Activated T-cell treated with anti-CD3 and anti-CD28 coated beads, Interleukin-2, amount 50 U/mL, for 48 hours (primary cell): ENCODE measurements at regions not wholly inside any gene's neighbourhood (a gene's known extent, or its start where the extent isn't known, plus 50 kb on each side); places are given as distances from the start of the nearest gene placed in this dataset.

Experiments used
- DNase-seq, 2 experiments: peaks; one replicate each; pipeline ENCODE4 v3.0.0-alpha.2; 2020

DNA sequence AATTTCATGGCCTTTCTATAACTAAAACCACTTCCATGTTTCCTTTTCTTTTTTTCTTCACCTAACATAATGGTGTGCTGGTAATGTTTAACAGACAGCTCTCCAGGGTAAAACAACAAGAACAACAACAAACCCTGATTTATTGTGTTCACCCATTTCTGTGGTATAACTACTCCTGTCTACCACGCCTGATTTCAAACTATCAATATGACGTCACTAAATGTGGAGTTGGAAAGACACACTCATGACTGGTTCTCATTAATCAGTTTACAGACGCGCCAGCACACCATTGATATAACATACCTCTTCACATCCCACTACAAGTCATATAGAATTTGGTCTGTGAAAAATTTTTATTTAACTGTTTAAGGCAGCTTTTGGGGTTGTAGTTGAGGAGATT, 142.9 kb downstream of the ARRDC3 start:
- no peak for DNase-seq

DNA sequence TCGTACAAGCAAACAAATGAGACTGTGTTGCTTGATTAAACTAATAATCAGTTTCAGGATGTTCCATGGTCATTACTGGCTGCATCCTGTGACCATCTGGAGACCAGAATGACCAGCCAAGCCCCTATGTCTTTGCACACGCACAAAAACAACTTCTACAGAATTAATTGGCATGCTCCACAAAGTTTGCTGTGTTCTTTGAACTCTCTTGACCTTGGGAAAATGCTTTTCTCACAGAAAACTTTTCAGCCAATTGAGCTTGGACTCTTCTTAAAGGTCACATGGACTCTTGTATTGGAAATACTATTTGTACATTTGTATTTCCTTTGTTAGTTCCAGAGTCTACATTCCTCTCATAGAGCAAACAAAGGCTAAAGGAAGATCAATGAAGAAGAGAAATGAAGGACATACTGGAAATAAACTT, 147.8 kb downstream of the ARRDC3 start:
- DNase-seq = no peak

DNA sequence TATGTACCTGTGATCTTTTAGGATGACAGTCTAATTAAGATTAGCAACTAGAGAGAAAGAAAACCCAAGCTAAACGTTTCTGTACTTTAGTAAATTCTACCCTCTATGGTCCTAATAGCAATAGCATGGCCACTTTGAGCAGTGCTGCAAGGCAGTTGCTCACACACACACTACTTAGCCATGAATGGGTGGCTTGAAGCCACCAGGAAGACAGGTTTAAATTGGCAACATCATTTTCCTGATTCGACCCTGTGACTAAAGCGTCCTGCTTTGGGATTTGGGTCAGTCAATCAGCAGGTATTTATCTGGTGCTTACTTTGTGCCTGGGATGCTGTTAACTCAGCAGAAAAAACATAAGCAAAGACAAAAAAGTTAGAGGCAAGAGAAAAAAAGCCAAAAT, 150.6 kb downstream of the ARRDC3 start:
- DNase-seq = no peak

- no peak for DNase-seq
Observed at GRCh38 chr5:91229031-91229727, 153.9 kb downstream of the ARRDC3 start.

GRCh38 chr5:91228188-91228587, 154.9 kb downstream of the ARRDC3 start:
- DNase-seq = no peak

- DNase-seq = peak; percentile 63 to 70
Observed at GRCh38 chr5:91225848-91226686, 157.1 kb downstream of the ARRDC3 start.

DNA sequence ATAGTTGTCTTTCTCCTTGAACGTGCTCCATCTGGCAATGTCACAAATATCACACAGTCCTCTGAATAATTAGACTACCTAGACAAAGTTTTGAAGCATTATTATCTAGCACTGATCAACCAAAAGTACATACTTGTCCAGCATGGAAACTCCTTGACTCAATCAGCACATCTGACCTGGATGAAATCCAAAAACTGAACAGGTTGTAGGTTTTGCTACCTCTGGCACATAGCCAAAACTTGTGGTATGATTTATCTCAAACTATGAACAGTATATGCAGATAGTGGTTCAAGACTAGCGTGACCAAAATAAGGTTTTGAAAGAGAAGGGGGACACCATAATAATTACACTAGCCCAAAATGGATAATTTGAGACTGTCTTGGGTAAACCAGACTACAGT, 158.1 kb downstream of the ARRDC3 start:
- no peak for DNase-seq

DNA sequence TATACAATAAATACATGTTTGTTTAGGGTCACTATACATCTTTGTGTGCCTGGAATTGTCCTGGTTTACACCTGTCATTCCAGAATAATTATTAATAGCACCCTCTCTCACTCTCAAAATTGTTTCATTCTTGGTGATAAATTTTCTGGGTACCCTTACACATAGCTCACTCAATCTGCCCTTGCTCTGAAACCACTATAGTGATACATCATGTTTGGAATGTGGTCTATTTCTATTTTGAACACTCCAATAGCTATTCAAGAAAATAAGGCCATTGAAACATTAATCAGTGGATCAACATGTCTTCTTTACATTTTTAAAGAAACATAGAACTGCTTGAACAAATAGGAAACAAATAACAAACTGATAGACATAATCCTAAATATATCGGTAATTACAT, 158.7 kb downstream of the ARRDC3 start:
- DNase-seq = no peak

GRCh38 chr5:91223886-91224285, 159.2 kb downstream of the ARRDC3 start:
- DNase-seq = no peak

GRCh38 chr5:91222482-91222881, 160.6 kb downstream of the ARRDC3 start:
- no peak for DNase-seq

GRCh38 chr5:91221917-91222316, 161.2 kb downstream of the ARRDC3 start:
- DNase-seq = no peak

DNA sequence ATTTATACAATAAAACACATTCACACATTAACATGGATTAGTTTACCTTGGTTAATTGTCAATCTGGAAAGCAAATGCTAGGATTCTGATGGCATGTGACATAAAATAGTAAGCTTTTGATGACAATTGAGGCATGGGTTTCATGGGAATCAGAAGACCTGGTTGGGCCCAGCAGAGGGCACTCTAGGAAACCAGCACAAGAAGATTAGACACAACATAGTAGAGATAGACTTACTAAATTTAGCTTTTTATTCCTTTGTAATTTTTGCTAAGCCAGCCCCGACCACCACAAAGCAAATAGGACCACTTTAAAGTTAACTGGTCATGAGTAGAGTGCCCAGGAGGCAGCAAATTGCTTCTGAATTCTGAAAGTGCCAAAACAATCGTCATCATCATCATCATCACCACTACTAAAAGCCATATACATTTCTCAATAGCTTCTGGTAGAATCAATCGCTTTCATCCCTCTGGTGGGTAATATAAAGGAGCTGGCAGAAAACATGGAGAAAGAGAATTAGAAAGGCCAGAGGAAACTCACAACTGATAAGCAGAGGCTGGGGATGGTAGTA, 163.2 kb downstream of the ARRDC3 start:
- peak; percentile 33 to 42 for DNase-seq

GRCh38 chr5:91219091-91219802, 163.9 kb downstream of the ARRDC3 start:
- no peak for DNase-seq

GRCh38 chr5:91217859-91218258, 165.3 kb downstream of the ARRDC3 start:
- no peak for DNase-seq

DNA sequence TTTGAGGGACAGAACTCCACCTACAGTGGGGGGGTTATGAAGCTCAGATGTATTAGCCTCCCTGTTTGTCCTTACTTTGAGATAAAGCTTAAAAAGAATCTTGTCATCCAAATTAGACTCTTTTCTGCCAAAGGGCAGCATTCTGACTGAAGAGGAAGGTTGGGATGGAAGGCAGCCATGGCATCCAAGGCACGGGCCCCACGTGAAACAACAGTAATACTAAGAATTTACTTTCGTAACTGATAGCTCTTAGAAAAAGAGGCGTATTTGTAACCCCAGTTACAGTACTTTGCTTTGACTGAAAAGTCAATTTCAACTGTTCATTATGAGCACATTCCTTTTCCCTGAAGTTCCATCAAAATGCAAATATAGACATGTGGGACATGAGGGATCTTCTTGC, 168.5 kb downstream of the ARRDC3 start:
- no peak for DNase-seq
